GM19023 (cell line): ENCODE measurements at regions not wholly inside any gene's neighbourhood (a gene's known extent, or its start where the extent isn't known, plus 50 kb on each side); places are given as distances from the start of the nearest gene placed in this dataset.

Experiments used
- ATAC-seq: cut with Tn5 transposase; IDR thresholded peaks from one replicate; pipeline ENCODE4 v1.9.1; 2021; ENCODE audit warnings: mild to moderate bottlenecking, moderate library complexity; ENCODE audit not compliant: unreplicated experiment

GRCh38 chr1:59220356-59220755 is 76.5 kb upstream of the FGGY start:
- ATAC-seq, result no peak

DNA sequence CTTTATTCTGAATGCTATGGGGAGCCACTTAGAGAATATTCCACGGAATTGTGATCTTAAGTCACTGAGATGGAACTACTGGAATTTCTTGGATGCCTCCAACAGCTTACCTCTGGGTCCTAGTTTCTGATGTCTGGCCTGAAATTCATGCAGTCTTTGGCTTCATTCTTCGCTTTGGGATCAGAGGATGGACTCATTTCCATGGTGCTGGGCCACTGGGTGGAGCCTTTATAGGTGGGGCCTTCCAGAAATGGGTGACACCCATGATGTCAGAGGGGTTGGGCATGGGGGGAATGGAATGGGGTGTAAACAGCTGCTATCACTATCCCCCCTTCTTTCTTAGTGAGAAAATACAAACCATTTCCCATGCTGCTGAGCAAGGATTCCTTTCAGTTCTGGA is 73.7 kb upstream of the FGGY start:
- no peak for ATAC-seq

DNA sequence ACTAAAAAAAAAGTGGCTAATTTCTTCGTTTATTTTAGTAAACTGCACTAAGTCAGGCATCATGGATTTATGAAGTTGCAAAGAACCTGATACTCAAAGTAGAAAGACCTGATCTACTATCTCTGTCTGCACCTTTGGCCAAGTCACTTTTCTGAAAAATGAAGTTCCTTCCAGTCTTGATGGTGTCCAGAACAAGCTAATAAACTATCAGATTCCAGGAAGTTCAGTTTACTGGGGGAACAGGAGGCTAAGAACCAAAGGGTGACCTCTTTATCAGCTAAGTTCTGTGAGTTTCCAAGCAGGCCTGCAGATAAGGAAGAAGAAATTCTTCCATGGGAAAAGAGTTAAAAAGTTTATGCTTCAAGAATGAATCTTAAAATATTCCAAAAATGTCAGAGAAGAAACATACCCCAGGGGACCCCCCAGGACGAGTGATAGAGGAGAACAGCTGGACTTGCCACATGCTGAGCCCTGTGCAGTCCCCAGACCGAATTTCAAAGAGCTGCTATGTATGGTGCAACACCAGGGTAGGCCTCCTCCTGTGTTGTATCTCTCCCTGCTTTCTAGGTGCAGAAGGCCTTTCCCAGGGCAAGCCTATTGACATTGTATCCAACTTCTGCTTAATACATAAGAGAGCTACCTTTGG is 72.8 kb upstream of the FGGY start:
- ATAC-seq, result no peak

DNA sequence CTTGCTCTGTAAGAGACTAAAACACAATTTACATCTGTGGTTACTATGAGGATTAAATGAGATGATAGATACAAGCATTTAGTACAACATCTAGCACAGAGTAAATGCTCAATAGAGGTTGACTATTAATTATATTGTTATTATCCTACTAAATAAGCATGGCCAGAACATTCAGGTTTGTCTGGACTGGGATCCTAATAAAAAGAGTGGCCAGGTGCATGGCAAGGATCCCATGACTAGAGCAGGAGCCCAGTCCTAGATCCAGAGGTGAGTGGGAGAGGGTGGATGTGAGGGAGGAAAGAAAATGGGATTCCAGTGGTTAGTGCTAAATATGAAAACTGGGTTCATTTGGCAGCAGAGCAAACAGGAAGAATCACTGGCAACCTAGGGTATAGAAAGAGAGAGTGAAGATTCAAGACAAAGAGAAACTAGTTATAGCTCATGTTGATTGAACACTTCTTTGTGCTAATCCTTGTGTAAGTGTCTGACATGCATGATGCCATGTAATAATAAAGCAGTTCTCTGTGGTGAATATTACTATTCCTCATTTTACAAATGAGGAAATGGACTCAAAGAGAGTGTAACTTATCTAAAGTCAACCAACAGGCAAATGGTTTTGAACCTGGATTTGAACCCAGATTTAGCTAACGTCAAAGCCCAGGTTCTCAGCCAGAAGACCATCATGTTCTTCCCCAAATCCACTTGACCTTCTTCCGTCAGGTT is 71.1 kb upstream of the FGGY start:
- ATAC-seq, result no peak

DNA sequence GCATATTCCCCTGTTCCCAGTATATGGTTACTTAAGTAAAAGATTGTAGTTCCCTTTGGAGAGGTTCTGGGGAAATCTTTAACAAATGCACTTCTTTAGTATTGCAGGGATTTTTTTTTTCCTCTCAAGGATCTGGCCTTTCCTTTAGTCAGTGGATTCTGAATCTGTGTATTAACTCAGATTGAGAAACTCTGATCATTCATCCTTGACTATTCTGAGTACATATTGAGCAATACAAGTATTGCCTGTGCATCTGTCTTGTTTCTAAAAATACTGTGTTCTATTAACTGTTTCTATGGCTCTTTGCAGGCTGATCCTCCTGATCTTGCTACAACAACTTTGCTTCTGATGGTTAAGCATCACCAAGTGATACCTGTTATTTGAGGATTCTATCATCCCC is 67.8 kb upstream of the FGGY start:
- ATAC-seq, result no peak

DNA sequence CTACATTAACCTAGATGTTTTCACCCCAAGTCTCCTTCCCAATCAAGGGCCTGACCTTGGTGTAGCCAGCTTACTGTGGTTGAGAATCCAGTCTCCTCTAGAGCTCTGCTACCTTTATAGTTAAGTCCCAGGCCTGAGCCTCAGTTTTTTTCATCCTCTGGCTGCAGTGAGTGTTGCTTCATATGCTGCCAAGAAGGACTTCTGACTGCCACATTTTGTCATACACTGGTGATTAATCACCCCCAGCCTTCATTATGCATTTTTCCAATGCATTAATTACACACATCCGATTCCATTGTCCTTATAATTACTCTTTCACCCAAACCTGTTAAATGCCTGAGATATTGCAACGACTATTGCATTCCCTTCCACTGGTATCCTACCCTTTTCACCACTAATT is 66.3 kb upstream of the FGGY start:
- ATAC-seq, result no peak

DNA sequence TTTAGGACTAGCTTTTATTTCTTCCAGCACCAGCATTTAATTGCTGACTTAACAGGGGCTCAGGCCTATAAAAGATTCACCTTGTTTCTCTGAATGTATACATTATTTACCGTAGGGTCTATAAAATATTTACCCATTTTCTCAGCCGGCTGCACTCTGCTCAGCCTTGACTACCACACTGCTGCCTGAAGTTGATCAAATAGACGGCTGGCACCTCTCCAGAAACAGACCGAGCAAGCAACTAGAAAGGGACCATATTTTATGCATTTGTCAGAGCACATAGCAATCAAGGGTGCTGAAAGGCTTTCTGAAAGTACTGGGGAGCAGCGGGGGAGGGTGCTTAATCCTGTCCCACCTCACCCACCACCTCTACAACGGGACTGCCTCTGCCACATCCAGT is 64.7 kb upstream of the FGGY start:
- ATAC-seq, result no peak

- ATAC-seq, result no peak
These were observed 63.5 kb upstream of the FGGY start for GRCh38 chr1:59233444-59233843.

- ATAC-seq, result no peak
These were observed 60.0 kb upstream of the FGGY start for GRCh38 chr1:59236721-59237545.

DNA sequence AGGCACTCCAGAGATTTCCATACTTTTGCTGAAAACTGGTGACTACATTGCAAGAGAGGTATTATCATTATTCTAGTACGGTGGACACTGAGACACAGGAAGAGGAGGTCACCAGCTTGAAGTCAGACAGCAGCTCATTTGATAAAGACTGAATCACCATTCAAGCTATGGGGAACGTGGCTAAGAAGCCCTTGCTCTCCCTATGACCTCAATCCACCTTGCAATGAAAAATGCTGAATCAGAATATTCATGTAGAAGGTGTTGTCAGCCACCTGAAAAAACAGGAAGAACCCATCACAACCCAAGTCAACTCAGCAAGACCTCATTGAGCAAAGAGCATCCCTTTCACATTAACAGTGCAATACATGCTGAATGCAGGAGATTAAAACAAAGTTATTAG is 59.0 kb upstream of the FGGY start:
- no peak for ATAC-seq

DNA sequence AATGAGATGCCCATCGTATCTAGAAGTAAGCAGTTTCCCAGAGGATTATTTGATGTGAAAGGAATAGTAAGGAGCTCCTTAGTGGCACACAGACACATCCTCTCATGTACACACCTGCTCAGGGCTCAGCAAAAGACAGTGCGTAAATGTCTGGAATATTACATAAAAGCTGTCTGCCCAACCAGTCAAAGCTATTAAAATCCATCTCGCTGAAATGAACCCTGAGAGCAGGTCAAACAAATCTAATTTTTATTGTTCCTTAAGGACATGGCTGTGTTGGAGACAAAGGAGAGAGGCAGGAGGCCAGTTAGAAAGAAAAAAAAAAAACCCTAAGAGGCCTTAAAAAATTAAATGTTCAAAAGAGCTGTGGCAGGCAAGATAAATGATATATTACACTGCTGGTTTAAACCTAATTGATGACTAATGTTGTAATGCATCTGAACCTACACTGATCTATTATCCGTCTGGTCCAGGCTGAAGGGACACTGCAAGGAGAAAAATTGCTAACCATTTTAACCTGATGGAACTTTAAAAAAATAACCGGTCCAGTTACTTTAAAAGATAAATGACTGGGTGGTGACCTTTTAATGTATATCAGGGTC is 58.5 kb upstream of the FGGY start:
- ATAC-seq, result no peak

DNA sequence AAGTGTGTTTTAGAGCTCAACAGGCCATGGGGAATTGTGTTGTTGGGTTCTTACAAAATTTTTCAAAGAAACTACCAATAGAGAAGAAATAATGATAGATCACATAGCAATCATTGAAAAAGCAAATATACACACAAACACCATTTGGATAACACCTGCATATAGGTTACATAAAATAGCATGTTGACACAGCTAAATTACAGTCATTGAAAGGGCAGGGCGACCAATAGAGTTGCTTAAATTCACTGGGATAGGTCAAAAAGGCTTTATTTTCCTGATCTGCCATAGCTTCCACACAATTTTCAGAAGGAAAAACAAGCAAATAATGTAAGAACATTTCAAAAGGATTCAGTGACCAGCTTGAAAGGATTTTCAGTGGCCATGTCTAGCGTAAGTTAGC is 57.9 kb upstream of the FGGY start:
- no peak for ATAC-seq

- no peak for ATAC-seq
These were observed 55.0 kb upstream of the FGGY start for GRCh38 chr1:59241909-59242308.

GRCh38 chr1:59242370-59242769 is 54.5 kb upstream of the FGGY start:
- no peak for ATAC-seq

DNA sequence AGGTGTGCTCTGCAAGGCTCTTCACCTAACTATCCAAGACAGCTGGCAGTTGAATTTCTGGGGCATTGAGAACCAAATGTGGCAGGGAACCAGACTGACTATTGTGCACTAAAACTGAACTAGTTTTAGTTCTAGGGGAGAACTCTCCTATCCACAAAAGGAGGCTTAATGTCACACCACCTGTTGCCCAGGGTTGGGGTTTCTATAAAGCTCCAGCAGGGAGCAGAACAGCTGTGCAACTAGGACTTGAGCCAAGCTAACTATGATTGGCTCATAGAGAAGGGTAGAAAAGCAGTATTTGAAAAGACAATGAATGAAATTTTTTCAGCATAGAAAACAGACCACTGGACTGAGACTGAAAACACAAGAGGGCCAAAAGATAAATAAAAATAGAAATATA is 53.3 kb upstream of the FGGY start:
- ATAC-seq, result no peak

GRCh38 chr1:59243978-59244377 is 52.9 kb upstream of the FGGY start:
- ATAC-seq, result no peak

DNA sequence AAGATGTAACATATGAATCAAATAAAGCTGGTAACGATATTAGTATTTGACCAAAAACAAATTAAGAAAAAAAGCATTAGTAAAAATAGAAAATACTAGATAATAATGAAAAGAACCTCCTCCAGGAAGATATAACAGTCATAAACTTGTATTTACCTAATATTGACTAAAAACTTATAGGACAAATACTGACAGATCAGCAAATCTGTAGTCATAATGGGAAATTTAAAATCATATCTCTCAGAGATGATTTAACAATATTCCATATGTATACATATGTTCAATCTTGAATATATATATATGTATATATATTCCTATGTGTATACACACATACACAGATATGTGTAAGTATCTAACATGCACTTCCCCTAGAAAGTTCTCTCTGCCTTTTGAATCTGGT is 52.0 kb upstream of the FGGY start:
- ATAC-seq, result no peak
